Fibroblast of skin of right biceps (primary cell): ENCODE measurements at regions not wholly inside any gene's neighbourhood (a gene's known extent, or its start where the extent isn't known, plus 50 kb on each side); places are given as distances from the start of the nearest gene placed in this dataset.

ENCODE experiments used
- DNase-seq: peaks from one replicate; pipeline ENCODE4 v3.0.0-alpha.2; 2013

GRCh38 chr14:39912192-39913100 lies 480.2 kb upstream of the FBXO33 start:
- no peak for DNase-seq

GRCh38 chr14:39897657-39898056 lies 465.4 kb upstream of the FBXO33 start:
- DNase-seq: no peak

DNA sequence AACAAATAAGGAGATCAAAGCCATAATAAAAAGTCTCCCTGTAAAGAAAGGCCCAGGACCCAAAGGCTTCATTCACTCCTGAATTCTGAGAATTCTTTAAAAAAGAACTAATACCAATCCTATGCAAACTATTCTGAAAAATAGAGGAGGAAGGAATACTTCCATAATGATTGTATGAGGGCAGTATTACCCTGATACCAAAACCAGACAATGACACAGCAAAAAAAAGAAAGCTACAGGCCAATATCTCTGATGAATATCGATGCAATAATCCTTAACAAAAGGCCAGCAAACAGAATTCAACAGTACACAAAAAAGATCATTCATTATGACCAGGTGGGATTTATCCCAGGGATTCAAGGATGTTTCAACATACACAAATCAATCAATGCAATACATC lies 457.8 kb upstream of the FBXO33 start:
- DNase-seq: no peak

GRCh38 chr14:39884091-39884490 lies 451.9 kb upstream of the FBXO33 start:
- DNase-seq: no peak

GRCh38 chr14:39880965-39881364 lies 448.7 kb upstream of the FBXO33 start:
- DNase-seq: no peak

GRCh38 chr14:39880106-39880695 lies 448.0 kb upstream of the FBXO33 start:
- no peak for DNase-seq

DNA sequence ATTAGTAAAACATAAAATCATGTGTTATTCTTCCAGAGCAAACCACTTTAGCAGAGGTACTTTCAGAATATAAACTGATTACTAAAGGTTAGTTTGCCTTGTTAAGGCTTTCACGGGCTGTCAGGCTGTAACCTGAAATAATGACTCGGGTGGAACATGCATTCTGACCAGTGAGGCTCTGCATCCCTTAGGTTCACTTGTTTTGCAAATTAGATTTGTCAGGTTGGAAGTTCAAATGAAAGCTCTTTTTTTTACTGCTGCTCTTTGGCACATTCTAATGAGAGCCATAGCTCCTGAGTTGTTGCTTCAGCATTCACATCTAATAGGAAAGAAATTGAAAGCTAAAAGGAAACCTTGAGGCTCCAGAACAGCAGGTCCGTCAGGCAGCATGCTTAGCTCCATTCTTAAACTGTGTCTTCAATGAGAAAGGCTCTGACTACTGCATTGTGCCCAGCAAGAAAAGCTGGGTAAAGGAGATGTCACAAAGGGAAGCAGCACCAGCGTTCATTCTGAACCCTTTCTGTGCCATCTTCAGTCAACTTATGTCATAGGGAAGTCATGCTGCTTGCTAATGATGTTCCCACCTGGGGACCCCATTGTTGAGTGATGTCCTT lies 445.5 kb upstream of the FBXO33 start:
- no peak for DNase-seq

- no peak for DNase-seq
These were observed 444.7 kb upstream of the FBXO33 start for GRCh38 chr14:39876916-39877315.

- no peak for DNase-seq
These were observed 442.8 kb upstream of the FBXO33 start for GRCh38 chr14:39875028-39875427.

- DNase-seq: no peak
These were observed 441.6 kb upstream of the FBXO33 start for GRCh38 chr14:39873791-39874190.

DNA sequence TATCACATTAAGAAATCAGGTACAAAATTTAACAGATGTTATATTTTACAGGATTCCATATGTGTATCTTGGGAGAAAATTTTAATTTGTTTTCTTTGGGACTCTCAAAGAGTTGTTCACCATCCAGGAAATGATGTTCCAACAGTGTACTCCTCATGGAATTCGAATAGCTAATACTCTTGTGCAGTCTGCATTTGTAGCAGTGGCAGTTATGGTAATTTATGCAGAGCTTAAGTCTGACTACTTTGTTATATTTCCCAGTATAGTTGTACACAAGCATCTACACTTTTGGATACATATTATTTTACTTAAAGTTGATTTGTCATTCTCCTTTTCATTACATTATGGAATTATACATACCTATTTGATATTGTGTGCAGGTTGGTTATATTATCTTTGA lies 436.7 kb upstream of the FBXO33 start:
- no peak for DNase-seq

DNA sequence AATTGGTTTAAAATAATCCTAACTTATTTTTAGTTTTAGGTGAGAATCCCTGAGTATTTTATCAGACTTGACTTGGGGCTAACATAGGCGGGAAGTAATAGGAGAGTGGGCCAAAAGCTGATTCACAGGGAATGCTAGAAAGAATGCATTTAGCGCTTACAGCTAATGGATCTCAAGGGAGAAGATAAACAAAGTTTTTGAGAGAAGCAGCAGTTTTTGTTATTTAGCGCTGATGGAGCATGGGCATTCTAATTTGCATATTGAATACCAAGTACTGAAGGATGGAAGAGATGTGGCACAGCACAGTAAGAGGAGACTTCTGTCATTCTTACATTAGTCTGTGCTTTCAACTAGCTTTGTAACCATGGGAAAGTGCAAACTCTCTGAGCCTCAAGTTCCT lies 436.0 kb upstream of the FBXO33 start:
- DNase-seq: no peak

DNA sequence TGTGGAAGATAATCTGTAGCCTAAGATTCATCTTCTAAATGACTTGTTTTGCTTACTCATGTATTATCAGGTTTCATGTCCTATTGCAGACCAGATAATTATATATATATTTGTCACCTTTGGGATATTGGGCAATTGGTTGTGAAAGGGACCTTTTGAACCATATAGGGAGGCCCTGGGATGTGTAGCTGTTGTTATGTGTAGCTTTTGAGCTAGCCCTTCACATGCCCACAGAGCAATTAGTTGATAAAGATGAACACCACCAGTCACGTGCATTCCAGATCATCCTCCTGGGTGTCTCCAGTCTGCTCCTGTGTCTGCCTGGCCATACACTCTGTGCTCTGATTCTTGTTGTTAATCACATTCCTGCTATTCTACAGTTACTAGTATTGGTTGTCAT lies 431.2 kb upstream of the FBXO33 start:
- no peak for DNase-seq

DNA sequence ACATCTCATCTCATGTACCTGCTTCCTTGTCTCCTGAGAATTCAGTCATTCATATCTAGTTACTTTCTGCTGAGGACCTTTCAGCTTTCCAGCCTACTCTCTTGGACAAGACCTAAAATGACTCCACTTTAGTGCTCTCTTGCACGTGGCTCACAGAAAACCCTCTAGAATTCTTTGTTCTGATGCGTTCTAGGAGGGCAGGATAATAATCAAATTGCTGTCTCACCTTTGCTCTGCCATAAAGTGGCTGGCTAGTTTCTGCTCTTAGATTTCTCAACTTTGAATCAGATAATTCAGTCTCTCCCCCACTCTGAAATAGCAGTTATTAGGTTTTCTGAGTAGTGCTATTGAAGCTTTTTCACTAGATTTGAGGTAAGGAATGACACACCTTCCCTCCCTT lies 429.5 kb upstream of the FBXO33 start:
- DNase-seq: no peak

DNA sequence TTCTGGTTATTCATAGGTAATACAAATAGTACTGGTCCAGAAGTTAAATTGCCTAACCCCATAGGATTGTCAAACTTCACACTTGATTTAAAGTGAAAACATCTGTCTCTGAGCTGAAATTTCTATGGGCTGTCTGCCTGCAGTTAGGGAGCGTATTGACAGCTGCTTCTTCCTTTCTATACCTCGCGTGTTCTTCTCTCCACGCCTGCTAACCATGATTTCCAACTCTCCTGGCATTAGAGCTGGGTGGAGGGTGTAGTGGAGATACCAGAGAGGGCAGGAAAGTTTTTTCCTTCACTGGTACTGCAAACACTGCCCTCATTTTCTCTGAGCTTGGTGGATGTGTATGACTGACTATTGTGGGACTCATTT lies 429.0 kb upstream of the FBXO33 start:
- DNase-seq: no peak

- DNase-seq: no peak
These were observed 428.5 kb upstream of the FBXO33 start for GRCh38 chr14:39860596-39861228.

DNA sequence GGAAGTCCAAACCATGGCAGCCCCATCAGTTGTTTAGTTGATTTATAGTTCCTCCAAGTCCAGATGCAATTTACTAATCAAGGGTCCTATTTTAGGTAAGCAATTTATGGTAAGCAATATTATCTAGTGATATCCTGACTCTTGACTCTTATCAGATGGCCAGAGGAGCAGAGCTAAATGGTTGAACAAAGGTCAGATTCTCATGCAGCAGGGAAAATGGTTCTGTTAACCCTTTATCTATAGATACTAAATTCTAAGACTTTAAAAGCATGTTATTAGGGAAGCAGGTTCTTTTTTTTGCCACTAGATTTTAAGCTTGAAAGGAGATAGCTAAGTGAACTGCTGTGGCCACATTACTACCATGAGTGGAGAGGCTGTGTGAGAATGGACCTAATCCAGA lies 427.1 kb upstream of the FBXO33 start:
- no peak for DNase-seq

GRCh38 chr14:39857376-39858055 lies 425.3 kb upstream of the FBXO33 start:
- DNase-seq: no peak

DNA sequence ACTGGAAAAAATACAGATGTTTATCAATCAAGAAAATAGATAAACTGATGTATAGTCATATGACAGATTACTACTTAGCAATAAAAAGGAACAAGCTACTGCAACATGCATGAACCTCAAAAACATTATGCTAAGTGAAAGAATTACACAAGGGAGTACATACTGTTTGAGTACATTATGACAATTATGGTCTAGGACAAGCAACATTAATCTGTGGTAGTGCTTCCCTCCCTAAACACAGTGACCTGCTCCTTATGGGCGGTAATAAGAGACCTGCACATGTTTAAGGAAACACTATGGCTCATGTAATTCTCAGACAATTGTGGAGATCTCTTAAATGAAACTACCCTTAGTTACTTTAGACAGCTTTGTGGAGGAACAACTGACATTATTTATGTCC lies 421.2 kb upstream of the FBXO33 start:
- no peak for DNase-seq

GRCh38 chr14:39851202-39851601 lies 419.0 kb upstream of the FBXO33 start:
- no peak for DNase-seq

GRCh38 chr14:39847852-39848251 lies 415.6 kb upstream of the FBXO33 start:
- DNase-seq: no peak

- DNase-seq: peak; percentile 0
These were observed 415.0 kb upstream of the FBXO33 start for GRCh38 chr14:39847194-39847593.

DNA sequence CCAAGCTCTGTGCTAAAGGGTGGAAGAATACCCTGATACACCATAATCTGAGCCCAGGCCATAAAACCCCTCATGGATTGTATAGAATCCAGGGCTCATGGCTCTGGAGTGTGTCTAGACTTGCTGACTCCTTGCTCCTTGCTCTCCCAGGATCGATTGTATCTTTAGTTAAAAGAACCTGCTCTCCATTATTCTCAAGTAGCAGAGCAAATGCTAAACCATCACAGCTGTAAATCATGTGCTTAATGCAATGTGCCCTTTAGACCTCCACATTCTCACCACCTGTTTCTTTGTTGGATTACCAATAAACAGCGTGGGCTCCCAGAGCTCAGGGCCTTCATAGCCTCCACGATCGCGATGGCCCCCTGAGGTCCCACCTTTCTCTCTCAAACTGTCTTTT lies 411.6 kb upstream of the FBXO33 start:
- DNase-seq: no peak
